Progenitor cell of endocrine pancreas (in vitro differentiated cells): ENCODE measurements at regions not wholly inside any gene's neighbourhood (a gene's known extent, or its start where the extent isn't known, plus 50 kb on each side); places are given as distances from the start of the nearest gene placed in this dataset.

Source experiments
- DNase-seq: peaks from one replicate; pipeline ENCODE4 v3.0.0; 2021; ENCODE audit warnings: low spot score; ENCODE audit not compliant: unreplicated experiment
- H3K27ac Mint-ChIP-seq: 2 replicates; pipeline ENCODE4 v1.8.0; 2021; ENCODE audit warnings: mild to moderate bottlenecking, moderate library complexity, mixed read lengths
- H3K27me3 Mint-ChIP-seq: 2 replicates; pipeline ENCODE4 v1.8.0; 2021; ENCODE audit warnings: mixed read lengths
- H3K36me3 Mint-ChIP-seq: 2 replicates; pipeline ENCODE4 v1.8.0; 2022; ENCODE audit warnings: mixed read lengths; ENCODE audit not compliant: insufficient read depth
- H3K4me1 Mint-ChIP-seq: 2 replicates; pipeline ENCODE4 v1.8.0; 2021; ENCODE audit warnings: low read depth, mixed read lengths
- H3K4me3 Mint-ChIP-seq: 2 replicates; pipeline ENCODE4 v1.8.0; 2021; ENCODE audit warnings: low read depth, mild to moderate bottlenecking, moderate library complexity, mixed read lengths
- H3K9me3 Mint-ChIP-seq: 2 replicates; pipeline ENCODE4 v1.8.0; 2021; ENCODE audit warnings: low read depth, mixed read lengths
- CTCF ChIP-seq: fragments of 200-600 bp; sonication (generic); IDR thresholded peaks from one replicate; pipeline ENCODE4 v1.5.0; 2021; ENCODE audit warnings: antibody characterized with exemption, mild to moderate bottlenecking; ENCODE audit not compliant: unreplicated experiment

- no peak for TF ChIP-seq CTCF
- H3K27ac Mint-ChIP-seq = no peak overlapping the region
- no peaks in the 10 kb centered on the region for H3K4me1 Mint-ChIP-seq
- no peaks in the 10 kb centered on the region for H3K27me3 Mint-ChIP-seq
- no peak for DNase-seq
- no peaks in the 10 kb centered on the region for H3K9me3 Mint-ChIP-seq
- H3K4me3 Mint-ChIP-seq = no peak overlapping the region
- H3K36me3 Mint-ChIP-seq = no peaks in the 10 kb centered on the region
Observed at GRCh38 chr11:110808248-110808647, 96.0 kb upstream of the ARHGAP20 start.

- H3K27ac Mint-ChIP-seq = no peak overlapping the region
- DNase-seq = no peak
- no peaks in the 10 kb centered on the region for H3K27me3 Mint-ChIP-seq
- H3K4me3 Mint-ChIP-seq = no peak overlapping the region
- TF ChIP-seq CTCF = no peak
- H3K4me1 Mint-ChIP-seq = no peaks in the 10 kb centered on the region
- H3K36me3 Mint-ChIP-seq = no peaks in the 10 kb centered on the region
- H3K9me3 Mint-ChIP-seq = no peaks in the 10 kb centered on the region
Observed at GRCh38 chr11:110807801-110808200, 95.6 kb upstream of the ARHGAP20 start.

GRCh38 chr11:110805756-110806155, 93.5 kb upstream of the ARHGAP20 start:
- Mint-ChIP-seq H3K4me3 (no peak overlapping the region), H3K4me1 (no peaks in the 10 kb centered on the region), H3K27me3 (no peaks in the 10 kb centered on the region), H3K9me3 (no peaks in the 10 kb centered on the region), H3K27ac (no peak overlapping the region), H3K36me3 (no peaks in the 10 kb centered on the region)
- DNase-seq = no peak
- TF ChIP-seq CTCF = no peak

- Mint-ChIP-seq H3K4me1 (no peaks in the 10 kb centered on the region), H3K36me3 (no peaks in the 10 kb centered on the region), H3K4me3 (no peak overlapping the region), H3K9me3 (no peaks in the 10 kb centered on the region), H3K27ac (no peak overlapping the region), H3K27me3 (no peaks in the 10 kb centered on the region)
- no peak for TF ChIP-seq CTCF
- no peak for DNase-seq
Observed at GRCh38 chr11:110802162-110802561, 89.9 kb upstream of the ARHGAP20 start.

GRCh38 chr11:110801328-110801727, 89.1 kb upstream of the ARHGAP20 start:
- H3K27ac Mint-ChIP-seq = no peak overlapping the region
- TF ChIP-seq CTCF = no peak
- H3K36me3 Mint-ChIP-seq = no peaks in the 10 kb centered on the region
- no peaks in the 10 kb centered on the region for H3K27me3 Mint-ChIP-seq
- H3K9me3 Mint-ChIP-seq = no peaks in the 10 kb centered on the region
- no peak for DNase-seq
- no peak overlapping the region for H3K4me3 Mint-ChIP-seq
- H3K4me1 Mint-ChIP-seq = no peaks in the 10 kb centered on the region
